HTR-8/SVneo (cell line): ENCODE measurements at regions not wholly inside any gene's neighbourhood (a gene's known extent, or its start where the extent isn't known, plus 50 kb on each side); places are given as distances from the start of the nearest gene placed in this dataset.

Experiments used
- DNase-seq: peaks from one replicate; pipeline ENCODE4 v3.0.0; 2011; ENCODE audit warnings: low spot score, mixed read lengths; ENCODE audit not compliant: insufficient read length
- FAIRE-seq: peaks from 2 replicates; lab custom pipeline; 2011; peaks lifted over from hg19 to GRCh38; lab: Jason Lieb, UNC

DNA sequence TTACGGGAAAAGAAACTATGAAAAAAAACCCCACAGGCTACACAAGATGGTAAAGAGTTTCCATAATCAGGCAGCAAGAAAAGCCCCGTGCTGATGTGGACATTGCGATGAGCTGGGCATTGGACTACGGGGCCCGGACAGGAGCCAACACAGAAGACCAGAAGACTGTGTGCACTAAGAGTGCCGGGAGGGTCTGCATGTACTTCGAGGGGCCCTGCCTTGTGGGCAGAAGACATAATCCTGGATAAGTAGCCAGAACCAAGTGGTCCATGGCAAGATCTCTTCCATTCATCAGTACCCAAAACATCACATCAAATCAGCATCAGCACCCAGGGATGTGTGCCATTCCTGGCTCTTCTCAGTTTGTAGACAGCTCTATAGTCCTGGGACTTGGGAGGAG lies 317.8 kb downstream of the FGF9 start:
- FAIRE-seq (no peak), DNase-seq (no peak)

DNA sequence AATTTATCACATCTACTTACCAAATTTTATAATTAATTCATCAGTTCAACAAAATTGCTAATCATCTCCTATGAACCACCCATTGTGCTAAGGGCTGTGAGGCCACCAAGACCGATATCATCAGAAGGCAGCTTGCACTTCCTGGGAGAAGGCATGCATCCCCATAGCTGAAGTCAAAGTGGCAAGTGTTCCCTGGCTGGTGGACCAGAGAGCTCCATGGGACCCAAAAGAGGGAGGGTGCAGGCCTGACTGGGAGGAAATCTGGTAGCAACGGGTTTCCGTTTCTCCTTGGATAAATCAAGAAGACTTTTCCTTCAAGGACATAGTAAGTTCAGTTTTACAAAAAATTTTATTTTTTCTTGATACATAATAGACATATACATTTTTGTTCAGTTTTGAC lies 325.2 kb downstream of the FGF9 start:
- no peak for FAIRE-seq

DNA sequence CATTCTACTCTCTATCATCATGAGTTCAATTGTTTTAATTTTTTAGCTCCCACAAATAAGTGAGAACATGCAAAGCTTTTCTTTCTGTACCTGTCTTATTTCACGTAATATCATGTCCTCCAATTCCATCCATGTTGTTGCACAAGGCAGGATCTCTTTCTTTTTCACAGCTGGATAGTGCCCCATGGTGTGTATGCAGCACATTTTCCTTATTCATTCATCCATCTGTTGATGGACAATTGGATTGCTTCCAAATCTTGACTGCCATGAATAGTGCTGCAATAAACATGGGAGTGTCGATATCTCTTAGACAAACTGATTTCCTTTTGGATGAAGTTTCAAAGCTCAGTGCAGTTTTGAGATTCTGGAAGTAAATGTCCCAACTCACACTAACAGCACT lies 326.9 kb downstream of the FGF9 start:
- DNase-seq: no peak
- no peak for FAIRE-seq

More for the DNA sequence above, 325.2 kb downstream of the FGF9 start:
- DNase-seq: no peak

DNA sequence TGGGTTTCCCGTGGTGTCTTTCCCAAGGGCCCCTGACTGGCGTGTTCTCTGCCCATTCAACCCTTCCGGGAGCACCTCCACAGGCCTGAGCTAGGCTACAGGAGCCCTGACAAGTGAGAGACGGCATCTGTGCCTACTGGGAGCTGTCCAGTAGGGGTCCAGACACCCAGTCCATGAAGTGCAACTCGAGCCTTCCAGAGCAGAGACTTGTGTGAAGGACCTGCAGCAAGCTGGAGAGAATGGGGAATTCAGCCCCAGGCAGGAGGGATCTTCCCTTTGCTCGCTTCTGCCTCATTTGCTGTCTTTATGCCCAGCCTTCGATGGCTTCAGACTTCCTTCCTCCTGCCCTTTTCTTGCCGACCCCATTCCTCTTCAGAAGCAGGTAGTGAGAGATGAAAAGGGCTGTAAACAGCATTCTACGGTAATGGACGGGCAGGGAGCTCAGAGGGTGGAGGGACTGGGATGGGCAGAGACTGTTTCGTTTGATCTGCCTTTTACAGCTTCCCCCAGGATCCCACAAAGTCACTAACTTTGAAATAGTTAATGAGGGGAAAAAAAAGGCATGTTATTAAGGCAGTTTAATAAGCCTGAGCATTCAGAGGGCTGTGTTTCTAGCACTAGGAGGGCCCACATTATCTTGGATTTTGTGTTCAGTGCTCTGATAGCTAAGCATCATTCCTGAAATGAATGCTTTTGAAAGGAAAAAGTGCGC lies 327.6 kb downstream of the FGF9 start:
- FAIRE-seq (no peak), DNase-seq (no peak)

DNA sequence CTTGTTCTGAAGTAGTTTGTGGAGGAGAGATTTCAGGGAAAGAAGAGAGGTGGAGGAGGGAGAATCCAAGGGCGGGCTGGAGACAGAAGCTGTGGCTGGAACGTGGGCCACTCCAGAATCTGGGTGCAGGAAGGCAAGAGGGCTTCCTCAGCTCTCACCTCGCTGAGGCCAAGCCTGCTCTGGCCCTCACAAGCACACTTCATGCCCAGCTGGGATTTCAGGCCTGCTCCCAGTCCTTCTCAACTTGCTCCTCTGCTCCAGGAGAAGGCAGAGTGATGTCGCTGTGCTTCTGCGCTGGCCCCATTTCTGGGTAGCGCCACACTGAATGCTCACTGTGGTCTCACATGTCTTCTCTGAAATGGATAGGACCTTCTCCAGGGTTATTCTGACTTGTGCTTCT lies 328.8 kb downstream of the FGF9 start:
- DNase-seq (no peak), FAIRE-seq (no peak)

DNA sequence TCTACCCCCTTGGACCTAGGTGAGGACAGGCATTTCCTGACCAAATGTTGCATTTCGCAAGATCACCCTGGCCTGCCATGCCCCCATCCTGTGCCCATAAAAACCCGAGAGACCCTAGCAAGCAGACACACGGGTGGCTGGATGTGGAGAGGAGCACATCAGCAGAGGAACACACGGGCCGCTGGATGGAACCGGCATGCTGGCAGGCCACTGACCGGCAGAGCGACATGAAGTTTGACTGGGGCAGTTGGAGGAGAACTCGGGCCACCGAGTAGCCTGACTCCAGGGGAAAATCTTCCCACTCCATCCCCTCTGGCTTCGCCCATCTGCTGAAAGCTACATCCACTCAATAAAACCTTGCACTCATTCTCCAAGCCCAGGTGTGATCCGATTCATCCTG lies 329.3 kb downstream of the FGF9 start:
- no peak for FAIRE-seq

DNA sequence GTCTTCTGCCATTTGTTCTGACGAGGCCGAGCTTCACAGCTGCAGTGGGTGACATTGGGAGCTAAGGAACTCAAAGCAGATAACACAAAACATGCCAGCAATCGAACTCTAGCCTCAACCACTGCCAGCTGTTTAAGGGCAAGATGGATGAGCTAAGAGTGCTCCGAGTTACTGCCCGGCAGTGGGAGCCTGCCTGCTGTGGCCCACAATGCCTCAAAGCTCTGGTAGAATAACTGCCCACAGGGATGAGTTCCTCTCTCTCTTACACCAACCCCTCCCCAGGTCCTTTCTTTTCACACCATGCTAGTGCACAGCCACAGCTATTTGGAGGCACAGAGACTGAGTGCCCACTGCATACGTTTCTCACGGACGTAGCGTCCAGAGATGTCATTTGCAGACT lies 330.5 kb downstream of the FGF9 start:
- no peak for DNase-seq
- FAIRE-seq: no peak

More for the DNA sequence above, 329.3 kb downstream of the FGF9 start:
- no peak for DNase-seq

DNA sequence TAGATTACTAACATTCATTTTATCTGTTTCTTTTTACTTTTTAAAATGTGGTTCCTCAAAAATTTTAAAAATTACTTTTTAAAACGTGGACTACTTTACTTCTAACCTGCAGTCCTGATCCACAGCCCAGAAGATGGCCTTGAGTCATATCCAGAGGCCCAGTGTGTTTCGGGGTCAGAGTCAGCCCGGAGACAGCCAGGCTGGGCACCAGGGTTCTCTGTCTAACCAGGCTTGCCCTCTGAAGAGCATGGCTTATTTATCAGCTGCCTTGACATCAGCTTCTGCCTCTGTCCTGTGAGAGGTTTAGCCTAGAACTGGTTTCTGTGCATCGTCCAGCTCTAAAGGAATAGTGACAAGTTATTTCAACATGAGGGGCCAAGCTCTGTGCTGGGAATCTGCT lies 332.0 kb downstream of the FGF9 start:
- no peak for DNase-seq
- FAIRE-seq: no peak

DNA sequence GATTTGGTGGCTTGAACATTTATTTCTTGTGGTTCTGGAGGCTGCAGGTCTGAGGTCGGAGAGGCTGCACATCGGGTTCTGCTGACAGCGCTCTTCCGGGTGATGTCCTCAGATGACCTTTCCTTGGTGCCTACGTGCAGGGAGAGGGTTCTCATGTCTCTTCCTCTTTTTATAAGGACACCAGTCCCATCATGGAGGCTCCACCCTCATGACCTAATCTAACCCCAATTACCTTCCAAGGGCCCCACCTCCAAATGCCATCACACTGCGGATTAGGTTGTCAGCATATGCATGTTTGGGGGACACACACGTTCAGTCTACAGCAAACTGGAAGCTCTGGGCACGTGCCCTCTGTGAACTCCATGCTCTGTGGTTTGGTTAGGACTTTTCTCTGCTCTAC lies 338.6 kb downstream of the FGF9 start:
- FAIRE-seq: no peak
- no peak for DNase-seq

DNA sequence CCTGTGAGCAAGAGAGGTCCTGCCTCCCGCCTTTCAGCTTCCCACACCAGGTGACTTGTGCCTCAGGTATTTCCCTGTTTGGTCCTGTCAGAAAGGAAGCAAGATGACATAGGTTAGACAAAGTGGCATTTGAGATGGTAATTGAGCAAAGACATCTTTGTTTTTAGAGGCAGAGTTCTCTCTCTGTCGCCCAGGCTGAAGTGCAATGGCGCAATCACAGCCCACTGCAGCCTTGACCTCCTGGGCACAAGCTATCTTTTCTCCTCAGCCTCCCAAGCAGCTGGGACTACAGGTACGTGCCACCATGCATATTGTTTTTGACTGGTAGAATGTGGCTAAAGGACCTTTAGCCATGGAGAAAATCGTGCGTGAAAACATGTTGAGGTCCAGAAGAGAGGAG lies 339.1 kb downstream of the FGF9 start:
- FAIRE-seq (no peak), DNase-seq (no peak)

DNA sequence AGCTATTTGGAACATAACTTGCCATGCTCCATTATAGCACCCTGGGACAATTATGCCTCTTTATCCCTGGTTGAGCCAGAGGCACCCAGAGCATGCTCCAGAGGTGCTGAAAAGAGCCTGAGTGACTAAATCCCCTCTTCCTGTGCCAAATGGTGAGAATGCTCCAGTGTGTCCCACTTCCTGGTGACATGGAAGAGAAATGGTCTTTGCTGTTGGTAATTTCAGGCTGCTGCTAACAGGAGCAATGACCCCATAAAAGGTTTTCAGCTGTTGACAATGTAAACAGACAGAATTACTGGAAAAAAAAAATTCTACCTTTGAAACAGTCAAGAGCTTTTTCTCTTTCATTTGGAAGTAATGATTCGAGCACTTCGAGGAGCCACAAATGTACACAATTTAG lies 341.8 kb downstream of the FGF9 start:
- no peak for FAIRE-seq

DNA sequence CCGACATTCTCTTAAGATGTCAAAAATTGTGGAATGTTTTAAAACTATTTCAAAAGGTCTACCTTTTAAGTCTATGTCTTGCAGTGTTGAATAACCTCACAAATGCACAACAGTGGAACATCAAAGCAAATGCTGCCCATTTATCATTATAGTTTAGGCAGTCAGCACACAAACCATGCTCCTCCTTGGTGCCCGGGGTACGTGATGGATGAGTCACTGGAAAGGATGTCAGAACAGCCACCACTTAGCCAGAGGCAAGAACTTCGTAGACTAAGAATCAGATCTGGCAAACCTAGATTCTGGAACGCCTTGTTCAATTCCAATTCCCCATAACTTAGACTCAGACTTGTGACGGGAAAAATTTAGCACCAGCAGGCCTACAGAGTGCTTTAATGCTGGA lies 343.6 kb downstream of the FGF9 start:
- DNase-seq (no peak), FAIRE-seq (no peak)

More for the DNA sequence above, 341.8 kb downstream of the FGF9 start:
- DNase-seq: no peak

DNA sequence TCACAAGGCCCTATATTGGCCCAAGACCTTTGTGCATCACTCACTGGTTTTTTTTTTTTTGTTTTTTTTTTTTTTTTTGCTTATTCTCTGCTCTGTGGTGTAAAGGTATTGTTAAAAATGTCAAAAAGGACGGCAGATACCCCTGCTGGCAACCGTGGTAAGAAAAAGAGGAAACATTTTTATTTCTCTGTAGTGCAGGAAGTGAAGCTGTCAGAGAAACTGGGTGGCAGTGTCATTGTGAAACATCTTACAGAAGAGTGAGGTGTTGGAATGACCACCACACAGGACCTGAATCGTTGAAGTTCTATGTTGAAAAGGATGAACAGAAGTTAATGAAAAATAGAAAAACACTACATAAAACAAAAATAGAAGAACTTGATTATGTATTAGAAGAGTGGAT lies 346.4 kb downstream of the FGF9 start:
- no peak for FAIRE-seq
- DNase-seq: no peak

DNA sequence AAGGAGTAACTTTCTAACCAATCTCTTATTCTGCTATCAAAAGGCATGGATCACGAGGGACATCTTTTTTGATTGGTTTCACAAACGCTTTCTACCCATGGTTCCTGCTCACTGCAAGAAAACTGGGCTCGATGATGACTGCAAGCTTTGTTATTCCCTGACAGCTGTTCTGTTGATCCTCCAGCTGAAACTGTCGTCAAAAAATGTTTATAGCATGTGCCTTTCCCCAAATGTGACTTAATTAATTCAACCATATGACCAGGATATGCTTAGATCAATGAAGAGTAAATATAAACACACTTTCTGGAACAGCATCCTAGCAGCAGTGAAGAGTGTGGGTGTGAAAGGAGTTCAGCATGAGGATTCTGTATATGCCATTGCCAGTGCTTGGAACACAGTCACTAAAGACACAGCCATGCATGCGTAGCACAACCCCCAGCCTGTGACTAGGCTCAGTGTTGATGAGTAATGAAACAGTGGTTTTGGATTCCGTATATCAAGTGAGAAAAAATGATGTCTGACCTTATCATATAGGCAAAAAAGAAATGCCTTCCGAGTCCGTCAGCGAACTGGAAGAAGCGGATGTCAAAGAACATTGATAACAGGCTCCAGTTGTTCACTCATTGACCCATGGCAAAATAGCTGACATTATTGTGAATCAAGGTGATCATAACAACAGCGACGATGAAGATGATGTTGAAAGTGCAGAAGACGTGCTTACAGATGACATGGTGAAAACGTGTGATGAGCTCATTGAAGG lies 347.4 kb downstream of the FGF9 start:
- DNase-seq (no peak), FAIRE-seq (no peak)

DNA sequence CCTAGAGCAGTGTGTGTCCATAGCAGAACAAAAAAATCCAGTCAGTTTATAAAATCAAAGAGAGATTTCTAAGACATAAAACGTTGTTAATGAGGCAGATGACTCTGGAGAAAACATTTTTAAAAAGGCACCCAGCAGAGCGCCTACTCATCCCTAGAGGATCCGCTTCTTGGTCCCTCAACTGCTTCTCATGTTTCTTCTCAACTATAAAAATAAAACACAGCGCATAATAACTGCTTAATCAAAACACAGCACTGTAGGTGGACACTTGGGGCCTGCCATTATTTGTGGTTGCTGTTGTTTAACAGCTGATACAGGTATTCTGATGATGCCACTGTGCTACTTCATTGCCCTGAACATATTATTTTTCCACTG lies 347.9 kb downstream of the FGF9 start:
- DNase-seq: no peak

DNA sequence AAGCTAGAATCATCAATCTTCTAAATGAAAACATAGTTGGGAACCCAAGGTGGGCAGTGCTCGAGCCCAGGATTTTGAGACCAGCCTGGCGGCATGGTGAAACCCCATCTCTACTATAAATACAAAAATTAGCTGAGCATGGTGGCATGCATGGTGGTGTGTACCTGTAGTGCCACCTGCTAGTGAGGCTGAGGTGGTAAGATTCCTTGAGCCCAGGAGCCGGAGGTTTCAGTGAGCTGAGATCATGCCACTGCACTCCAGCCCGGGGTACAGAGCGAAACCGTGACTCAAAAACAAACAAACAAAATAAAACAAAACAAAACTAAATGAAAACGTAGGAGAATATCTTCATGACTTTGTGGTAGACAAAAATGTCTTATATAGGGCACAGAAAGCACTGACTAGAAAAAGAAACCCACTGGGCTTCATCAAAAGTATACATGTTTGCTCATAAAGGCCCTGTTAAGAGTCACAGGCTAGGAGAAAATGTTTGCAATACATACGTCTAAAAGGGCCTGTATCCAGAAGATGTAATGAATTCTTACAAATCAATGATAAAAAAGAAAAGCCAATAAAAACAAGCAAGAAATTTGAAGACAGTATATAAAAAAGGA lies 353.6 kb downstream of the FGF9 start:
- FAIRE-seq (no peak), DNase-seq (no peak)

More for the DNA sequence above, 347.9 kb downstream of the FGF9 start:
- FAIRE-seq: no peak

DNA sequence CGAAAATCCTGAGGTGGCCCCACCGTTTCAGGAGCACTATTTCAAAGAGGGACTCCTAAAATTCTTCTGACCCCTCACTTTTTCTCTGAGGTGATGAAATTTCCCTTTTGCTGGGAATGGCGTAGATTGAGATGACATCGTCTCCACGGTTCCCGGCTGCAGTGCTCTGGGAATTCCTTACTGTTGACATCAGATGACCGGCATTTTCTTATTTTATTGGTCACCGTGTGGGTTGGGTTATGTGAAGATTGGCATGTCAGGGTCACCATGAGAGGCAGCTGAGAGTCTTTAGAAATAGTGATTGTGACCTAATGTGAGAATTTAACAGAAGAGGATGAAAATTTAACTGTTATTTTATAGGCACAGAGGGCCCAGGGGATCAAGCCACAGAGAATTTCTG lies 356.7 kb downstream of the FGF9 start:
- DNase-seq (no peak), FAIRE-seq (no peak)

DNA sequence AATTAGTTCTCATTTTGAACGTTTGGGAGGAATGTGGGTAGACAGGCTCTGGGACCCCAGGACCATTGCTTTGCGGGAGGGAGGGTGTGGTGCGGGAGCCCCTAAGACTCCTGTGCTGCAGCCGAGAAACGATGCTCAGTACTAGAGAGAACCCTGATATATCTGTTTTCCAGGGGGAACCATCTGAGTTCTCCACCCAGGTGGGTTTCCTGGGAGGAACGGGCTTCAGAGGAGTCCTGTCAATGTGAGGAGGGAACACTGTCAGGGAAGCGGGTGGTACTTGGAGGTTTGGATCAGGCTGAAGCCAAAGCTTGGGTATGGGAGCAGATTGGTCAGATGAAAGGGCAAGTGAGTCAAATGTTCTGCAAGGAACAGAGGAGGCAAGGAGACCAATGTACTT lies 358.0 kb downstream of the FGF9 start:
- DNase-seq (no peak), FAIRE-seq (no peak)

DNA sequence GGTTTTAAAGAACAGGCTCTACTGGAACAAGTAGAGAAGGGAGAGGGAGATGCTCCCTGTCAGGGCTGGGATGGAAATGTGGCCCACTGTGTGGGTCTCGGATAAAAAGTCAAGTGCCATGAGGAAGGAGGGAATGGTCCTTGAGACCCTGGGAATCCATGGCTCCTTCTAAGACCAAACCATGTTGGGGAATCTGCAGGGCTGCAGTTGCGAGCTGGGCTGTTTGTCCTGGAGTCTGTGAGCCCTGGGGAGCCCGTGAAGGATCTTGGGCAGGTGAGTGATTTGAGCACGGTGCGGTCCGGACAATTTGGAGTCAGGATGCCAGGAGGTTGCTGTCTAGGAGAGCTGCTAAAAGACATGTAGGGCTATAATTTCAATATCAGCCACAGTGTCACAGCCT lies 359.4 kb downstream of the FGF9 start:
- FAIRE-seq (no peak), DNase-seq (no peak)

DNA sequence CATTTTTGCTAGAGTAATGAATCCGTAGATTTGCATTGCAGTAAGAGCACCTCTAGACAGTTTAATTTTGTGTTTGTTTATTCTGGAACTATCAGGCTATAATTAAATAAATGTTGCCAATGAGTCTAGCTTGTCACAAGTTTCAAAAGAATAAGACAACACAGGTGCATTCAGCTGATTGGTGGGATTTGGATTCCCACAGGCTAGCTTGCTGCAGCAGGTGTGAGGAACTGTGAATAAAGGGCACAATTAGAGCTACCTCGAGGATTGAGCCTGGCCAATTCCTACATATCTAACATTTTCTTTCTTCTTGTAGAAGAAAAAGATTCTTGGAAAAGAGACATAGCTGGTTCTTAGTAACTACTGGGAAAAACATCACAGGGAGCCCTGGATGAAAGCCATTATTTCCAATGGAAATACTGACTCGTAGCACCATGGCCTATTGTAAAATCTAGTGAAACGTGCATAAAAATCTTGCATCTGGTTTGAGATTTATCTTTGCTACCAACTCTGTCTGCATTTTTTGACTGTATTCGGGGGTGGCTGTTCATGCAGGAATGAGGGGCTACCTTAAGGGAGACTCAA lies 360.9 kb downstream of the FGF9 start:
- DNase-seq (no peak), FAIRE-seq (no peak)

DNA sequence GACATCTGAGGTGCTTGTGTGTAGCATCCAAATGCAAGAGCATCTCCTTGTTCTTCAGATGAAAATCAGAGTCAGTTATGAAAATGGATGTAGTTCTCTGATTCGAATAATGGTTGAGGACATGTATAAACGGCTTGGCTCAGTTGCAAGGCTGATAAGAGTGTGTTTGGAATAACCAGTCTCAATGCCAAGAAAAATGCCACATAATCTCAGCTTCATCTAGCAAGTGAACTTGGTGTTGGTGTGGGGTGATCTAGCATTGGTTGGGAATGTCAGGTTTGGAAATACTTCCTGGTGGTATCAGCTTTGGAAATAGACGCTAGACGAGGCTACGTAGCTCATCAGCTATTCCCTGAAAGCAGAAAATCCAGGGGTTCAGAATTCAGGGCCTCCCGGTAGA lies 362.0 kb downstream of the FGF9 start:
- FAIRE-seq: no peak
- DNase-seq: no peak
